Stomach (tissue), 8 donors: ENCODE measurements at regions not wholly inside any gene's neighbourhood (a gene's known extent, or its start where the extent isn't known, plus 50 kb on each side); places are given as distances from the start of the nearest gene placed in this dataset.
A peak's percentile ranks its signal among the peaks of the same experiment; 100 is the strongest.
"Not testable (repeated sequence)": the region's sequence is repeated elsewhere in the genome, so short reads cannot be mapped to it uniquely, and the experiment has no call there.

Source experiments
- DNase-seq, 2 donors: peaks; one replicate each; pipeline versions ENCODE4 v3.0.0 to v3.0.0-alpha.2; 2013 to 2019
- H3K27ac ChIP-seq, 5 donors: fragments of 200-600 bp in 4 of 5; sonication (generic) in 4 of 5; one replicate each; pipeline ENCODE4 v1.5.1; 2013 to 2019; ENCODE audit warnings: mild to moderate bottlenecking in 1 of 5, moderate library complexity in 1 of 5
- H3K27me3 ChIP-seq, 3 donors: fragments of 200-600 bp; sonication (generic); one replicate each; pipeline ENCODE4 v1.5.1; 2017 to 2019; ENCODE audit warnings: mixed run types in 1 of 3
- H3K36me3 ChIP-seq, 4 donors: fragments of 200-600 bp; sonication (generic); 1 replicate in 3 of 4; 2 replicates in 1 of 4; pipeline ENCODE4 v1.5.1; 2016 to 2019
- H3K4me1 ChIP-seq, 4 donors: fragments of 200-600 bp; sonication (generic); one replicate each; pipeline ENCODE4 v1.5.1; 2016 to 2019
- H3K4me3 ChIP-seq, 4 donors: fragments of 200-600 bp; sonication (generic) in 3 of 4; one replicate each; pipeline ENCODE4 v1.5.1; 2016 to 2019; ENCODE audit warnings: mild to moderate bottlenecking in 1 of 4
- H3K9me3 ChIP-seq, 4 donors: fragments of 200-600 bp; sonication (generic); one replicate each; pipeline ENCODE4 v1.5.1; 2016 to 2019
- CTCF ChIP-seq, 7 experiments: fragments of 450-650 bp in 4 of 7; fragments of 200-600 bp in 3 of 7; sonication (generic) in 3 of 7; IDR thresholded peaks; one replicate each; pipeline ENCODE4 v1.5.1; 2016 to 2019; ENCODE audit warnings: antibody characterized with exemption in 7 of 7, control low read depth in 2 of 7, mild to moderate bottlenecking in 1 of 7
- EP300 ChIP-seq: sonication (generic); formaldehyde crosslinking; IDR thresholded peaks from one replicate; pipeline ENCODE4 v1.6.1; 2017; ENCODE audit warnings: antibody characterized with exemption
- POLR2A ChIP-seq, 4 donors: fragments of 450-650 bp; IDR thresholded peaks; one replicate each; pipeline ENCODE4 v1.6.1; 2016; ENCODE audit warnings: antibody characterized with exemption in 4 of 4, control low read depth in 2 of 4, mild to moderate bottlenecking in 1 of 4, moderate library complexity in 1 of 4
- POLR2AphosphoS5 ChIP-seq, 3 donors: sonication (generic); formaldehyde crosslinking; IDR thresholded peaks; one replicate each; pipeline ENCODE4 v1.6.1; 2016; ENCODE audit warnings: antibody characterized with exemption in 3 of 3
- WGBS, 5 donors: extraction: QIAGEN DNeasy Blood & Tissue Kit in 3 of 5; methylation state at CpG; one replicate each; pipeline versions ENCODE4 v1.1.5 to v1.1.7; 2013 to 2018; 5-methylcytosine and 5-hydroxymethylcytosine counted together
- intact Hi-C: fragments of 100-400 bp; cut with DNase I; formaldehyde crosslinking; loops from one replicate; pipeline ENCODE4 v1.15.1; 2023; ENCODE audit warnings: low total_unique reads
- donor health status: healthy with polysubstance abuse.
- donor health status: Bipolar disorder and iron deficiency.
- donor health status: healthy.

GRCh38 chr18:73365018-73365417 is 497.2 kb upstream of the NETO1 start:
- TF ChIP-seq POLR2AphosphoS5 (IDR thresholded peaks at IDR 0.05) (no peak), EP300 (no peak), POLR2A (IDR thresholded peaks at IDR 0.05) (no peak), CTCF (IDR thresholded peaks at IDR 0.05) (no peak)
- Histone ChIP-seq H3K27ac (no peak overlapping the region), H3K9me3 (peaks cover 0 to 12% (median 6%) of the 10 kb centered on the region in 4 donors), H3K36me3 (no peaks in the 10 kb centered on the region), H3K4me3 (no peak overlapping the region), H3K4me1 (no peaks in the 10 kb centered on the region), H3K27me3 (no peaks in the 10 kb centered on the region)
- 57 to 80% (median 63%) methylated on average over 4 of the region's 4 CpGs for WGBS, 5 donors
- intact Hi-C loops = no loop called here
- DNase-seq = no peak

GRCh38 chr18:73355121-73355520 is 487.3 kb upstream of the NETO1 start:
- Histone ChIP-seq H3K4me1 (no peaks in the 10 kb centered on the region), H3K9me3 (no peaks in the 10 kb centered on the region), H3K27me3 (no peaks in the 10 kb centered on the region), H3K36me3 (no peaks in the 10 kb centered on the region), H3K4me3 (no peak overlapping the region), H3K27ac (no peak overlapping the region)
- TF ChIP-seq EP300 (no peak), POLR2AphosphoS5 (IDR thresholded peaks at IDR 0.05) (no peak), CTCF (IDR thresholded peaks at IDR 0.05) (no peak), POLR2A (IDR thresholded peaks at IDR 0.05) (no peak)
- DNase-seq = no peak
- intact Hi-C loops = no loop called here
- WGBS, 5 donors = 53 to 68% (median 61%) methylated on average over 1 of the region's 1 CpG

DNA sequence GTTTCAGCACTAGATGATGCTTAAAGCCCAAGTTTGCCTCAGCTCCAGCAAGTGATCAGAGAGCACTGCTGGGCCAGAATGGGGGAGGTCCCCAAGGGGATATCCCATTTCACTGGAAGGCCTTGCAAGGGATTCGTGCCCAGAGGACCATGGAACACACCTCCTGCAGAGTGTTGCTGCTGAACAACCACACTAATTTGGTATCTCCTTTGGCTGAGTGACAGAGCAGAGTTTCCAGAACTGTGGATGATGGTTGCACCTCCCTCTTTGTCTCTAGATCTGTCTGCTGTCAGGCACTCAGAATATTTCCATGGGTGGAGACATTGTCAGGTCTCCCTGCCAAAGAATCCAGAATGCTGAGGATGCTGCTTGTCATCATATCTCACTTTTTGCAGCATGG is 484.8 kb upstream of the NETO1 start:
- no peak for DNase-seq
- WGBS, 5 donors = 0 to 42% (median 15%) methylated on average over 1 of the region's 1 CpG
- intact Hi-C loops = no loop called here
- H3K27me3 ChIP-seq = no peaks in the 10 kb centered on the region
- H3K4me3 ChIP-seq = no peak overlapping the region
- no peaks in the 10 kb centered on the region for H3K36me3 ChIP-seq
- H3K9me3 ChIP-seq = no peaks in the 10 kb centered on the region
- no peak for TF ChIP-seq EP300
- no peak overlapping the region for H3K27ac ChIP-seq
- H3K4me1 ChIP-seq = no peaks in the 10 kb centered on the region

- intact Hi-C loops = no loop called here
- peak overlapping the region in 1 of 4 donors; percentile 22 for H3K4me3 ChIP-seq
- no peak overlapping the region for H3K27ac ChIP-seq
- H3K4me1 ChIP-seq = no peaks in the 10 kb centered on the region
- peak in 1 of 2 donors; percentile 21 for DNase-seq
- H3K36me3 ChIP-seq = no peaks in the 10 kb centered on the region
- TF ChIP-seq POLR2A (IDR thresholded peaks at IDR 0.05) = no peak
- TF ChIP-seq CTCF (IDR thresholded peaks at IDR 0.05) = no peak
- TF ChIP-seq EP300 = no peak
- TF ChIP-seq POLR2AphosphoS5 (IDR thresholded peaks at IDR 0.05) = no peak
- no peaks in the 10 kb centered on the region for H3K9me3 ChIP-seq
- WGBS, 5 donors = 31 to 56% (median 36%) methylated on average over 8 of the region's 8 CpGs
- no peaks in the 10 kb centered on the region for H3K27me3 ChIP-seq
These were observed 472.6 kb upstream of the NETO1 start for GRCh38 chr18:73340135-73340977.

DNA sequence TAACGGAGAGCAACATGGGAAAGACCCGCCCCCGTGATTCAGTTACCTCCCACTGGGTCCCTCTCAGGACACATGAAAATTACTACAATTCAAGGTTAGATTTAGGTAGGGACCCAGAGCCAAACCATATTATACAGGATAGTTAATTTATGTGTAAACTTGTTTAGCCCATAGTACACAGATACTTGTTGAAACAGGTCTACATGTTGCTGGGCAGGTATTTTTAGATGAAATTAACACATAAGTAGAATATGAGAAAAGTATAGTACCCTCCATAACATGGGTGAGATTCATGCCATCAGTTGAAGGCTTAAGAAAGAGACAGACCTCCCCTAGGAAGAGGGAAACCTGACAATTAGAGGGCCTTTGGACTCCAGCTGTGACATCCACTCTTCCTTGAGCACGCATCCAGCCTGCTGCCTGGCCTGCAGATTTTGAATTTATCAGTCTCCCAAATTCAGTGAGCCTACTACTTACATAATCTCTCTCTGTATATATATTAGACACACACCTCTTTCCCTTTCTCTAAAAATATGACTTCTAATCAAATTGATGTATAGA is 463.5 kb upstream of the NETO1 start:
- H3K4me1 ChIP-seq = no peaks in the 10 kb centered on the region
- no peak for TF ChIP-seq POLR2AphosphoS5 (IDR thresholded peaks at IDR 0.05)
- no peak for TF ChIP-seq CTCF (IDR thresholded peaks at IDR 0.05)
- TF ChIP-seq EP300 = no peak
- TF ChIP-seq POLR2A (IDR thresholded peaks at IDR 0.05) = no peak
- WGBS, 5 donors = 83 to 92% (median 87%) methylated on average over 4 of the region's 4 CpGs
- no peaks in the 10 kb centered on the region for H3K27me3 ChIP-seq
- H3K27ac ChIP-seq = no peak overlapping the region
- H3K36me3 ChIP-seq = no peaks in the 10 kb centered on the region
- no peaks in the 10 kb centered on the region for H3K9me3 ChIP-seq
- DNase-seq = no peak
- intact Hi-C loops = no loop called here
- H3K4me3 ChIP-seq = no peak overlapping the region

GRCh38 chr18:73330106-73330505 is 462.3 kb upstream of the NETO1 start:
- DNase-seq, H3K4me1 ChIP-seq, H3K36me3 ChIP-seq, H3K27ac ChIP-seq, H3K9me3 ChIP-seq, intact Hi-C loops, H3K27me3 ChIP-seq, H3K4me3 ChIP-seq: not testable (repeated sequence)
- 79 to 91% (median 89%) methylated on average over 6 of the region's 6 CpGs for WGBS, 5 donors

DNA sequence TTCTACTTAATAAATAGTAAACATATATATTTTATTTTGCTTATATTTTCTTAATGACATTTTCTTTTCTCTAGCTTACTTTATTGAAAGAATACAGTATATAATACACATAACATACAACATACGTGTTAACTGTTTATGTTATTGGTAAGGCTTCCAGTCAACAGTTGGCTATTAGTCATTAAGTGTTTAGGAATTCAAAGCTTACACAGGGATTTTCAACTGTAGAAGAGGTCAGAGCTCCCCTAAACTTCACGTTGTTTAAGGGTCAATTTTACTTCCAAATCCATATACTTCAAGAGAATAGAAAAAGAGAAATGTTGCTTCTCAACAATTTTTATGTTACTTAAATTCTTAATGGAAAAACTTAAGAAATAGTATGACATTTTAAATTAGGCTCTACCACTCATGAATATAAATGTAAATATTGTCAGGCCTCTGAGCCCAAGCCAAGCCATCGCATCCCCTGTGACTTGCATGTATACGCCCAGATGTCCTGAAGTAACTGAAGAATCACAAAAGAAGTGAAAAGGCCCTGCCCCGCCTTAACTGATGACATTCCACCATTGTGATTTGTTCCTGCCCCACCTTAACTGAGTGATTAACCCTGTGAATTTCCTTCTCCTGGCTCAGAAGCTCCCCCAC is 456.5 kb upstream of the NETO1 start:
- DNase-seq, intact Hi-C loops, H3K27me3 ChIP-seq, H3K9me3 ChIP-seq, H3K4me3 ChIP-seq, H3K4me1 ChIP-seq, H3K36me3 ChIP-seq, H3K27ac ChIP-seq: not testable (repeated sequence)
- 75 to 83% (median 77%) methylated on average over 4 to 5 of the region's 5 CpGs for WGBS, 5 donors
